GM23338 (cell line): ENCODE measurements at regions not wholly inside any gene's neighbourhood (a gene's known extent, or its start where the extent isn't known, plus 50 kb on each side); places are given as distances from the start of the nearest gene placed in this dataset.

Experiments
- ATAC-seq: fragments of 200-7000 bp; cut with Tn5 transposase; 3 replicates; pipeline ENCODE4 v1.9.1; 2020
- DNase-seq: peaks from one replicate; pipeline ENCODE4 v3.0.0-alpha.2; 2015; ENCODE audit warnings: low spot score
- H2AFZ ChIP-seq: fragments of 200-600 bp; sonication (generic); 2 replicates; pipeline ENCODE4 v1.8.0; 2016; ENCODE audit warnings: antibody characterized with exemption, mild to moderate bottlenecking, moderate library complexity
- H3F3A ChIP-seq: fragments of 200-600 bp; sonication (generic); replicated peaks from 2 replicates; pipeline ENCODE4 v1.8.0; 2017; ENCODE audit warnings: antibody characterized with exemption, mixed run types, low read depth
- H3K27ac ChIP-seq: fragments of 200-600 bp; sonication (generic); 2 replicates; pipeline ENCODE4 v1.6.1; 2016; ENCODE audit warnings: low read depth
- H3K27me3 ChIP-seq: fragments of 200-600 bp; sonication (generic); 2 replicates; pipeline ENCODE4 v1.8.0; 2016; ENCODE audit warnings: mild to moderate bottlenecking, mixed run types, moderate library complexity; ENCODE audit not compliant: insufficient read depth
- H3K36me3 ChIP-seq: fragments of 200-600 bp; sonication (generic); 2 replicates; pipeline ENCODE4 v1.8.0; 2016; ENCODE audit warnings: mild to moderate bottlenecking; ENCODE audit not compliant: insufficient read depth
- H3K4me1 ChIP-seq: fragments of 200-600 bp; sonication (generic); 2 replicates; pipeline ENCODE4 v1.8.0; 2016; ENCODE audit warnings: mild to moderate bottlenecking, moderate library complexity; ENCODE audit not compliant: insufficient read depth
- H3K4me2 ChIP-seq: fragments of 200-600 bp; sonication (generic); 2 replicates; pipeline ENCODE4 v1.7.1; 2017; ENCODE audit warnings: mixed run types
- H3K4me3 ChIP-seq: fragments of 200-600 bp; sonication (generic); 2 replicates; pipeline ENCODE4 v1.6.1; 2016; ENCODE audit warnings: mixed run types
- H3K79me2 ChIP-seq: fragments of 200-600 bp; sonication (generic); replicated peaks from 2 replicates; pipeline ENCODE4 v1.8.0; 2017; ENCODE audit warnings: mild to moderate bottlenecking; ENCODE audit not compliant: insufficient read depth
- H3K9me2 ChIP-seq: fragments of 200-600 bp; sonication (generic); 2 replicates; pipeline ENCODE4 v1.8.0; 2017; ENCODE audit not compliant: insufficient read depth
- H4K20me1 ChIP-seq: fragments of 200-600 bp; sonication (generic); replicated peaks from 2 replicates; pipeline ENCODE4 v1.8.0; 2017; ENCODE audit warnings: mild to moderate bottlenecking; ENCODE audit not compliant: insufficient read depth
- H3K27ac Mint-ChIP-seq: 2 replicates; pipeline ENCODE4 v1.8.0; 2020; ENCODE audit warnings: inconsistent platforms, mild to moderate bottlenecking, moderate library complexity, mixed read lengths
- H3K27me3 Mint-ChIP-seq: 3 replicates; pipeline ENCODE4 v1.8.0; 2022; ENCODE audit warnings: low read depth, mild to moderate bottlenecking, moderate library complexity, mixed read lengths, inconsistent platforms; ENCODE audit not compliant: insufficient read depth, poor library complexity
- H3K36me3 Mint-ChIP-seq: 3 replicates; pipeline ENCODE4 v1.8.0; 2021; ENCODE audit warnings: low read depth, mild to moderate bottlenecking, inconsistent platforms, moderate library complexity, mixed read lengths
- H3K4me1 Mint-ChIP-seq: 3 replicates; pipeline ENCODE4 v1.8.0; 2020; ENCODE audit warnings: mild to moderate bottlenecking, inconsistent platforms, mixed read lengths
- H3K4me3 Mint-ChIP-seq: 3 replicates; pipeline ENCODE4 v1.8.0; 2021; ENCODE audit warnings: moderate library complexity, mild to moderate bottlenecking, inconsistent platforms, mixed read lengths
- H3K9me3 Mint-ChIP-seq: 3 replicates; pipeline ENCODE4 v1.8.0; 2020; ENCODE audit warnings: moderate library complexity, mild to moderate bottlenecking, inconsistent platforms, mixed read lengths
- CREB1 ChIP-seq: fragments of 250-450 bp; sonication (Bioruptor Pico); IDR thresholded peaks from 2 replicates; pipeline ENCODE4 v1.5.0; 2020; ENCODE audit warnings: low read depth, mild to moderate bottlenecking, moderate library complexity
- ETS1 ChIP-seq: IDR thresholded peaks from 2 replicates; pipeline ENCODE4 v1.6.1; 2016; ENCODE audit warnings: antibody characterized with exemption
- EZH2 ChIP-seq: fragments of 200-600 bp; sonication (generic); IDR thresholded peaks from one replicate; pipeline ENCODE4 v1.8.0; 2017; ENCODE audit warnings: antibody characterized with exemption, mild to moderate bottlenecking, low read depth; ENCODE audit not compliant: unreplicated experiment
- EZH2phosphoT487 ChIP-seq: fragments of 200-600 bp; sonication (generic); IDR thresholded peaks from one replicate; pipeline ENCODE4 v1.8.1; 2018; ENCODE audit warnings: antibody characterized with exemption; ENCODE audit not compliant: unreplicated experiment
- JUNB ChIP-seq: IDR thresholded peaks from one replicate; pipeline ENCODE4 v1.6.1; 2016; ENCODE audit warnings: antibody characterized with exemption; ENCODE audit not compliant: unreplicated experiment
- NANOG ChIP-seq: IDR thresholded peaks from 2 replicates; pipeline ENCODE4 v1.6.1; 2016; ENCODE audit warnings: antibody characterized with exemption, borderline replicate concordance
- POLR2AphosphoS5 ChIP-seq: IDR thresholded peaks from 2 replicates; pipeline ENCODE4 v1.6.1; 2016; ENCODE audit warnings: antibody characterized with exemption, low read depth
- STAT1 ChIP-seq: IDR thresholded peaks from one replicate; pipeline ENCODE4 v1.6.1; 2016; ENCODE audit warnings: antibody characterized with exemption; ENCODE audit not compliant: unreplicated experiment
- ZNF114 ChIP-seq: fragments of 250-450 bp; sonication (Bioruptor Pico); IDR thresholded peaks from 2 replicates; pipeline ENCODE4 v1.5.0; 2020; ENCODE audit warnings: mild to moderate bottlenecking, moderate library complexity
- ZNF331 ChIP-seq: fragments of 250-450 bp; sonication (Bioruptor Pico); IDR thresholded peaks from 2 replicates; pipeline ENCODE4 v1.5.0; 2020; ENCODE audit warnings: low read depth, mild to moderate bottlenecking, moderate library complexity
- TF ChIP-seq, protein P1 (sequence below): fragments of 250-450 bp; sonication (Bioruptor Pico); IDR thresholded peaks from 2 replicates; pipeline ENCODE4 v1.5.0; 2020; ENCODE audit warnings: mild to moderate bottlenecking, moderate library complexity
- TF ChIP-seq, protein P2 (sequence below): IDR thresholded peaks from one replicate; pipeline ENCODE4 v1.6.1; 2018; ENCODE audit warnings: antibody characterized with exemption; ENCODE audit not compliant: unreplicated experiment
- TF ChIP-seq, protein P3 (sequence below), 2 experiments: fragments of 200-600 bp in 1 of 2; sonication (generic) in 1 of 2; conservative IDR thresholded peaks; 2 replicates each; pipeline versions ENCODE4 v1.5.1 to v1.6.1; 2016 to 2017; ENCODE audit warnings: antibody characterized with exemption in 2 of 2, low read depth in 2 of 2, mild to moderate bottlenecking in 2 of 2, moderate library complexity in 1 of 2

GRCh38 chr1:94741996-94742395 lies 78.2 kb upstream of the SLC44A3 start:
- H3K27ac Mint-ChIP-seq: no peak overlapping the region
- no peak overlapping the region for H3K4me3 Mint-ChIP-seq
- Histone ChIP-seq H3K4me2 (no peak overlapping the region), H3K9me2 (peaks cover 5% of the 10 kb centered on the region), H4K20me1 (no peaks in the 10 kb centered on the region), H3K27ac (no peak overlapping the region), H3K36me3 (no peaks in the 10 kb centered on the region), H2AFZ (no peak overlapping the region), H3K4me3 (no peak overlapping the region), H3K4me1 (peaks cover 2% of the 10 kb centered on the region; the same call in 1 of the 2 replicates), H3K79me2 (no peaks in the 10 kb centered on the region), H3K27me3 (no peaks in the 10 kb centered on the region), H3F3A (no peaks in the 10 kb centered on the region)
- H3K9me3 Mint-ChIP-seq: no peaks in the 10 kb centered on the region
- no peaks in the 10 kb centered on the region for H3K36me3 Mint-ChIP-seq
- ATAC-seq: no peak
- TF ChIP-seq, protein P1, sequence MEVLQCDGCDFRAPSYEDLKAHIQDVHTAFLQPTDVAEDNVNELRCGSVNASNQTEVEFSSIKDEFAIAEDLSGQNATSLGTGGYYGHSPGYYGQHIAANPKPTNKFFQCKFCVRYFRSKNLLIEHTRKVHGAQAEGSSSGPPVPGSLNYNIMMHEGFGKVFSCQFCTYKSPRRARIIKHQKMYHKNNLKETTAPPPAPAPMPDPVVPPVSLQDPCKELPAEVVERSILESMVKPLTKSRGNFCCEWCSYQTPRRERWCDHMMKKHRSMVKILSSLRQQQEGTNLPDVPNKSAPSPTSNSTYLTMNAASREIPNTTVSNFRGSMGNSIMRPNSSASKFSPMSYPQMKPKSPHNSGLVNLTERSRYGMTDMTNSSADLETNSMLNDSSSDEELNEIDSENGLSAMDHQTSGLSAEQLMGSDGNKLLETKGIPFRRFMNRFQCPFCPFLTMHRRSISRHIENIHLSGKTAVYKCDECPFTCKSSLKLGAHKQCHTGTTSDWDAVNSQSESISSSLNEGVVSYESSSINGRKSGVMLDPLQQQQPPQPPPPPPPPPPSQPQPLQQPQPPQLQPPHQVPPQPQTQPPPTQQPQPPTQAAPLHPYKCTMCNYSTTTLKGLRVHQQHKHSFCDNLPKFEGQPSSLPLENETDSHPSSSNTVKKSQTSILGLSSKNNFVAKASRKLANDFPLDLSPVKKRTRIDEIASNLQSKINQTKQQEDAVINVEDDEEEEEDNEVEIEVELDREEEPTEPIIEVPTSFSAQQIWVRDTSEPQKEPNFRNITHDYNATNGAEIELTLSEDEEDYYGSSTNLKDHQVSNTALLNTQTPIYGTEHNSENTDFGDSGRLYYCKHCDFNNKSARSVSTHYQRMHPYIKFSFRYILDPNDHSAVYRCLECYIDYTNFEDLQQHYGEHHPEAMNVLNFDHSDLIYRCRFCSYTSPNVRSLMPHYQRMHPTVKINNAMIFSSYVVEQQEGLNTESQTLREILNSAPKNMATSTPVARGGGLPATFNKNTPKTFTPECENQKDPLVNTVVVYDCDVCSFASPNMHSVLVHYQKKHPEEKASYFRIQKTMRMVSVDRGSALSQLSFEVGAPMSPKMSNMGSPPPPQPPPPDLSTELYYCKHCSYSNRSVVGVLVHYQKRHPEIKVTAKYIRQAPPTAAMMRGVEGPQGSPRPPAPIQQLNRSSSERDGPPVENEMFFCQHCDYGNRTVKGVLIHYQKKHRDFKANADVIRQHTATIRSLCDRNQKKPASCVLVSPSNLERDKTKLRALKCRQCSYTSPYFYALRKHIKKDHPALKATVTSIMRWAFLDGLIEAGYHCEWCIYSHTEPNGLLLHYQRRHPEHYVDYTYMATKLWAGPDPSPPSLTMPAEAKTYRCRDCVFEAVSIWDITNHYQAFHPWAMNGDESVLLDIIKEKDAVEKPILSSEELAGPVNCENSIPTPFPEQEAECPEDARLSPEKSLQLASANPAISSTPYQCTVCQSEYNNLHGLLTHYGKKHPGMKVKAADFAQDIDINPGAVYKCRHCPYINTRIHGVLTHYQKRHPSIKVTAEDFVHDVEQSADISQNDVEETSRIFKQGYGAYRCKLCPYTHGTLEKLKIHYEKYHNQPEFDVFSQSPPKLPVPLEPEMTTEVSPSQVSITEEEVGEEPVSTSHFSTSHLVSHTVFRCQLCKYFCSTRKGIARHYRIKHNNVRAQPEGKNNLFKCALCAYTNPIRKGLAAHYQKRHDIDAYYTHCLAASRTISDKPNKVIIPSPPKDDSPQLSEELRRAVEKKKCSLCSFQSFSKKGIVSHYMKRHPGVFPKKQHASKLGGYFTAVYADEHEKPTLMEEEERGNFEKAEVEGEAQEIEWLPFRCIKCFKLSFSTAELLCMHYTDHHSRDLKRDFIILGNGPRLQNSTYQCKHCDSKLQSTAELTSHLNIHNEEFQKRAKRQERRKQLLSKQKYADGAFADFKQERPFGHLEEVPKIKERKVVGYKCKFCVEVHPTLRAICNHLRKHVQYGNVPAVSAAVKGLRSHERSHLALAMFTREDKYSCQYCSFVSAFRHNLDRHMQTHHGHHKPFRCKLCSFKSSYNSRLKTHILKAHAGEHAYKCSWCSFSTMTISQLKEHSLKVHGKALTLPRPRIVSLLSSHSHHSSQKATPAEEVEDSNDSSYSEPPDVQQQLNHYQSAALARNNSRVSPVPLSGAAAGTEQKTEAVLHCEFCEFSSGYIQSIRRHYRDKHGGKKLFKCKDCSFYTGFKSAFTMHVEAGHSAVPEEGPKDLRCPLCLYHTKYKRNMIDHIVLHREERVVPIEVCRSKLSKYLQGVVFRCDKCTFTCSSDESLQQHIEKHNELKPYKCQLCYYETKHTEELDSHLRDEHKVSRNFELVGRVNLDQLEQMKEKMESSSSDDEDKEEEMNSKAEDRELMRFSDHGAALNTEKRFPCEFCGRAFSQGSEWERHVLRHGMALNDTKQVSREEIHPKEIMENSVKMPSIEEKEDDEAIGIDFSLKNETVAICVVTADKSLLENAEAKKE: no peak
- TF ChIP-seq EZH2 (no peak), CREB1 (CRISPR knock-in tag) (no peak), POLR2AphosphoS5 (no peak), NANOG (no peak), STAT1 (no peak), ZNF114 (CRISPR knock-in tag) (no peak), EZH2phosphoT487 (no peak), JUNB (no peak), ZNF331 (CRISPR knock-in tag) (no peak), ETS1 (no peak)
- TF ChIP-seq, protein P2, sequence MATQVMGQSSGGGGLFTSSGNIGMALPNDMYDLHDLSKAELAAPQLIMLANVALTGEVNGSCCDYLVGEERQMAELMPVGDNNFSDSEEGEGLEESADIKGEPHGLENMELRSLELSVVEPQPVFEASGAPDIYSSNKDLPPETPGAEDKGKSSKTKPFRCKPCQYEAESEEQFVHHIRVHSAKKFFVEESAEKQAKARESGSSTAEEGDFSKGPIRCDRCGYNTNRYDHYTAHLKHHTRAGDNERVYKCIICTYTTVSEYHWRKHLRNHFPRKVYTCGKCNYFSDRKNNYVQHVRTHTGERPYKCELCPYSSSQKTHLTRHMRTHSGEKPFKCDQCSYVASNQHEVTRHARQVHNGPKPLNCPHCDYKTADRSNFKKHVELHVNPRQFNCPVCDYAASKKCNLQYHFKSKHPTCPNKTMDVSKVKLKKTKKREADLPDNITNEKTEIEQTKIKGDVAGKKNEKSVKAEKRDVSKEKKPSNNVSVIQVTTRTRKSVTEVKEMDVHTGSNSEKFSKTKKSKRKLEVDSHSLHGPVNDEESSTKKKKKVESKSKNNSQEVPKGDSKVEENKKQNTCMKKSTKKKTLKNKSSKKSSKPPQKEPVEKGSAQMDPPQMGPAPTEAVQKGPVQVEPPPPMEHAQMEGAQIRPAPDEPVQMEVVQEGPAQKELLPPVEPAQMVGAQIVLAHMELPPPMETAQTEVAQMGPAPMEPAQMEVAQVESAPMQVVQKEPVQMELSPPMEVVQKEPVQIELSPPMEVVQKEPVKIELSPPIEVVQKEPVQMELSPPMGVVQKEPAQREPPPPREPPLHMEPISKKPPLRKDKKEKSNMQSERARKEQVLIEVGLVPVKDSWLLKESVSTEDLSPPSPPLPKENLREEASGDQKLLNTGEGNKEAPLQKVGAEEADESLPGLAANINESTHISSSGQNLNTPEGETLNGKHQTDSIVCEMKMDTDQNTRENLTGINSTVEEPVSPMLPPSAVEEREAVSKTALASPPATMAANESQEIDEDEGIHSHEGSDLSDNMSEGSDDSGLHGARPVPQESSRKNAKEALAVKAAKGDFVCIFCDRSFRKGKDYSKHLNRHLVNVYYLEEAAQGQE: no peak
- TF ChIP-seq, protein P3, sequence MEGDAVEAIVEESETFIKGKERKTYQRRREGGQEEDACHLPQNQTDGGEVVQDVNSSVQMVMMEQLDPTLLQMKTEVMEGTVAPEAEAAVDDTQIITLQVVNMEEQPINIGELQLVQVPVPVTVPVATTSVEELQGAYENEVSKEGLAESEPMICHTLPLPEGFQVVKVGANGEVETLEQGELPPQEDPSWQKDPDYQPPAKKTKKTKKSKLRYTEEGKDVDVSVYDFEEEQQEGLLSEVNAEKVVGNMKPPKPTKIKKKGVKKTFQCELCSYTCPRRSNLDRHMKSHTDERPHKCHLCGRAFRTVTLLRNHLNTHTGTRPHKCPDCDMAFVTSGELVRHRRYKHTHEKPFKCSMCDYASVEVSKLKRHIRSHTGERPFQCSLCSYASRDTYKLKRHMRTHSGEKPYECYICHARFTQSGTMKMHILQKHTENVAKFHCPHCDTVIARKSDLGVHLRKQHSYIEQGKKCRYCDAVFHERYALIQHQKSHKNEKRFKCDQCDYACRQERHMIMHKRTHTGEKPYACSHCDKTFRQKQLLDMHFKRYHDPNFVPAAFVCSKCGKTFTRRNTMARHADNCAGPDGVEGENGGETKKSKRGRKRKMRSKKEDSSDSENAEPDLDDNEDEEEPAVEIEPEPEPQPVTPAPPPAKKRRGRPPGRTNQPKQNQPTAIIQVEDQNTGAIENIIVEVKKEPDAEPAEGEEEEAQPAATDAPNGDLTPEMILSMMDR (conservative IDR thresholded peaks at IDR 0.05; ENCODE audit: low read depth in 2 of 2): no peak
- H3K4me1 Mint-ChIP-seq: no peaks in the 10 kb centered on the region; the same call in 2 of the 3 replicates
- H3K27me3 Mint-ChIP-seq: no peaks in the 10 kb centered on the region
- no peak for DNase-seq
